Mucosa of descending colon (tissue), 3 donors: ENCODE measurements at regions not wholly inside any gene's neighbourhood (a gene's known extent, or its start where the extent isn't known, plus 50 kb on each side); places are given as distances from the start of the nearest gene placed in this dataset.

Experiments
- ATAC-seq: fragments of 200-7000 bp; cut with Tn5 transposase; one replicate; pipeline ENCODE4 v1.9.1; 2020; ENCODE audit warnings: mild to moderate bottlenecking, moderate library complexity
- DNase-seq, 3 donors: peaks; one replicate each; pipeline ENCODE4 v3.0.0-alpha.2; 2020
- H3K36me3 ChIP-seq: fragments of 200-600 bp; one replicate; pipeline ENCODE4 v1.8.0; 2021; ENCODE audit warnings: low read depth, mild to moderate bottlenecking
- H3K4me1 ChIP-seq: fragments of 200-600 bp; one replicate; pipeline ENCODE4 v1.8.0; 2021; ENCODE audit warnings: low read depth, mild to moderate bottlenecking
- H3K4me3 ChIP-seq: fragments of 200-600 bp; one replicate; pipeline ENCODE4 v1.8.0; 2021; ENCODE audit warnings: mild to moderate bottlenecking
- H3K9me3 ChIP-seq: fragments of 200-600 bp; one replicate; pipeline ENCODE4 v1.8.0; 2021; ENCODE audit warnings: mild to moderate bottlenecking
- CTCF ChIP-seq: fragments of 200-600 bp; IDR thresholded peaks from one replicate; pipeline ENCODE4 v1.8.0; 2022; ENCODE audit warnings: antibody characterized with exemption, mild to moderate bottlenecking
- intact Hi-C, 2 donors: fragments of 100-400 bp; cut with DNase I in 1 of 2; cut with micrococcal nuclease in 1 of 2; formaldehyde crosslinking; loops; one replicate each; pipeline versions ENCODE4 v1.11.0 to v1.11.1; 2022; cut with DNase I, micrococcal nuclease
- donor health status: DM: no; HTN: no; CAD: no; lungs with moderate emphysema.
- donor health status: DM: no; HTN: no; CAD: no.
- donor health status: DM: no; HTN: yes; CAD: no.

GRCh38 chr18:38984968-38985367 is 1419.4 kb upstream of the CELF4 start:
- no peak for ATAC-seq
- peaks cover 17% of the 10 kb centered on the region for H3K9me3 ChIP-seq
- no peak for TF ChIP-seq CTCF
- intact Hi-C loops: no loop called here
- no peak overlapping the region for H3K4me3 ChIP-seq
- DNase-seq: no peak
- no peaks in the 10 kb centered on the region for H3K36me3 ChIP-seq
- H3K4me1 ChIP-seq: no peaks in the 10 kb centered on the region

- intact Hi-C loops: no loop called here
- Histone ChIP-seq H3K36me3 (no peaks in the 10 kb centered on the region), H3K4me3 (no peak overlapping the region), H3K9me3 (peaks cover 14% of the 10 kb centered on the region), H3K4me1 (no peaks in the 10 kb centered on the region)
- no peak for ATAC-seq
- no peak for DNase-seq
- TF ChIP-seq CTCF: no peak
These were observed 1416.5 kb upstream of the CELF4 start for GRCh38 chr18:38982072-38982471.

GRCh38 chr18:38981389-38981788 is 1415.8 kb upstream of the CELF4 start:
- peaks cover 10% of the 10 kb centered on the region for H3K9me3 ChIP-seq
- DNase-seq (no peak), ATAC-seq (no peak)
- TF ChIP-seq CTCF: no peak
- H3K36me3 ChIP-seq: no peaks in the 10 kb centered on the region
- no peaks in the 10 kb centered on the region for H3K4me1 ChIP-seq
- intact Hi-C loops: no loop called here
- no peak overlapping the region for H3K4me3 ChIP-seq

GRCh38 chr18:38980420-38980819 is 1414.8 kb upstream of the CELF4 start:
- intact Hi-C loops: no loop called here
- Histone ChIP-seq H3K4me1 (no peaks in the 10 kb centered on the region), H3K9me3 (peaks cover 7% of the 10 kb centered on the region), H3K36me3 (no peaks in the 10 kb centered on the region), H3K4me3 (no peak overlapping the region)
- ATAC-seq (no peak), DNase-seq (no peak)
- no peak for TF ChIP-seq CTCF

- Histone ChIP-seq H3K9me3 (peaks cover 5% of the 10 kb centered on the region), H3K4me3 (no peak overlapping the region), H3K4me1 (no peaks in the 10 kb centered on the region), H3K36me3 (no peaks in the 10 kb centered on the region)
- ATAC-seq: no peak
- no peak for TF ChIP-seq CTCF
- no peak for DNase-seq
- intact Hi-C loops: no loop called here
These were observed 1407.0 kb upstream of the CELF4 start for GRCh38 chr18:38972571-38972970.

- Histone ChIP-seq H3K9me3 (peaks cover 5% of the 10 kb centered on the region), H3K4me1 (no peaks in the 10 kb centered on the region), H3K4me3 (no peak overlapping the region), H3K36me3 (no peaks in the 10 kb centered on the region)
- DNase-seq (no peak), ATAC-seq (no peak)
- intact Hi-C loops: no loop called here
- no peak for TF ChIP-seq CTCF
These were observed 1406.3 kb upstream of the CELF4 start for GRCh38 chr18:38971881-38972280.
